Fibroblast of pulmonary artery (primary cell): ENCODE measurements at regions not wholly inside any gene's neighbourhood (a gene's known extent, or its start where the extent isn't known, plus 50 kb on each side); places are given as distances from the start of the nearest gene placed in this dataset.

Source experiments
- DNase-seq: peaks from one replicate; pipeline ENCODE4 v3.0.0-alpha.2; 2010; ENCODE audit warnings: low read depth
- H3K4me3 ChIP-seq: replicated peaks from 2 replicates; pipeline ENCODE4 v1.5.1; 2011; ENCODE audit warnings: low read depth, mild to moderate bottlenecking, control low read depth, low read length, moderate library complexity
- TF ChIP-seq, protein P1 (sequence below): IDR thresholded peaks from 2 replicates; pipeline ENCODE4 v1.5.1; 2011; ENCODE audit warnings: mild to moderate bottlenecking, control low read depth, low read length, inconsistent platforms; ENCODE audit errors: missing control alignments

DNA sequence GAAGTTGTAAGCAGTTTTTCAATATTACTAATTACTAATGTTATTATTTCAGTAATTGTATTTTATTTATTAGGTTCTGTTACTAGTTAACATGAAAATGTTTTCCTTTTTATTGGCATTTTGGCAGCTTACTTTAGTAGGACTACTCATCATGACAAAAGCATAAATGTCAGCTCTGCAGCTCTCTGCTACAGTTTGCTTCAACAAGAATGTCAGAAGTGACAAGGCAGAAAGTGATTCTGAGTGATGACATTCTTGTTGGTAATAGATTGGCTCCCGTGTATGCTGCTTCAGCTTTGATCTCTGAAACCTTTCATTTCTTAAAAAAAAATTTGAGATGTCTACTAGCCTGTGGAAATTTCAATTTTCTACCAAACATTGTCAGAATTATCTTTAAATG, 1193.9 kb downstream of the FSTL5 start:
- DNase-seq: no peak
- no peak overlapping the region for H3K4me3 ChIP-seq
- TF ChIP-seq, protein P1, sequence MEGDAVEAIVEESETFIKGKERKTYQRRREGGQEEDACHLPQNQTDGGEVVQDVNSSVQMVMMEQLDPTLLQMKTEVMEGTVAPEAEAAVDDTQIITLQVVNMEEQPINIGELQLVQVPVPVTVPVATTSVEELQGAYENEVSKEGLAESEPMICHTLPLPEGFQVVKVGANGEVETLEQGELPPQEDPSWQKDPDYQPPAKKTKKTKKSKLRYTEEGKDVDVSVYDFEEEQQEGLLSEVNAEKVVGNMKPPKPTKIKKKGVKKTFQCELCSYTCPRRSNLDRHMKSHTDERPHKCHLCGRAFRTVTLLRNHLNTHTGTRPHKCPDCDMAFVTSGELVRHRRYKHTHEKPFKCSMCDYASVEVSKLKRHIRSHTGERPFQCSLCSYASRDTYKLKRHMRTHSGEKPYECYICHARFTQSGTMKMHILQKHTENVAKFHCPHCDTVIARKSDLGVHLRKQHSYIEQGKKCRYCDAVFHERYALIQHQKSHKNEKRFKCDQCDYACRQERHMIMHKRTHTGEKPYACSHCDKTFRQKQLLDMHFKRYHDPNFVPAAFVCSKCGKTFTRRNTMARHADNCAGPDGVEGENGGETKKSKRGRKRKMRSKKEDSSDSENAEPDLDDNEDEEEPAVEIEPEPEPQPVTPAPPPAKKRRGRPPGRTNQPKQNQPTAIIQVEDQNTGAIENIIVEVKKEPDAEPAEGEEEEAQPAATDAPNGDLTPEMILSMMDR: no peak

DNA sequence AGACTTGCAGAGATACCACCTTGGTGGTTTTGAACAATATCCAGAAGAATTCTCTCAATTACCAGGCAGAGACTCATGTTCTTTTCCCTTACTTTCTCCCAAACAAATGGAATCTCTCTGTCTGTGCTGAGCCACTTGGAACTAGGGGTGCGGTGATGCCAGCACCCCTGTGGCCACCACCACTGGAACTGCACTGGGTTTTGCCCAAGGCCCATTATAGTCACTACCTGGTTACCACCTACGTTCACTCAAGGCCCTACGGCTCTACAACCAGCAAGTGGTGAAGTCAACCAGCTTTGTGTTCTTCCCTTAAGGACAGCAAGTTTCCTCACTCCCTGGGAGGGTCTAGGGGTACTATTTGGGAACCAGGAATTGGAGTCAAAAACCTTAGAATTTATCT, 1183.7 kb downstream of the FSTL5 start:
- TF ChIP-seq, protein P1: no peak
- no peak overlapping the region for H3K4me3 ChIP-seq
- no peak for DNase-seq

DNA sequence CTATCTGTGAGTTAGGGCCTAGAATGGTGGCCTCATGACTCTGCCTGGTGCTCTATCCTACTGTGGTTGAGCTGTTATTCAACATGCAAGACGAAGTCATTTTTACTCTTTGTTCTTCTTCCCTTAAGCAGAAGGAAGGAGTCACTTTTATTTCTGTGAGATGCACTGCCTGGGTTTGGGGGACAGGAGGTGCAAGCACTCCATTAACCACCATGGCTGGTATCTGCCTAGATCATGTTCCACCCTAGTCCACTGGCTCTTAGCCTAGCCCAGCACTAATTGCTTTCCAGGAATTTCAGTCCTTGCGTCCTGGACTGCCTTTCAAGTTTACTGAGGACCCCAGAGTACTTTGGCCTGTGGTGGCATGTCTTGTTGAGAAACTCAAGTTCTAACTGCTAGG, 1182.7 kb downstream of the FSTL5 start:
- DNase-seq: no peak
- H3K4me3 ChIP-seq: no peak overlapping the region
- TF ChIP-seq, protein P1: no peak

DNA sequence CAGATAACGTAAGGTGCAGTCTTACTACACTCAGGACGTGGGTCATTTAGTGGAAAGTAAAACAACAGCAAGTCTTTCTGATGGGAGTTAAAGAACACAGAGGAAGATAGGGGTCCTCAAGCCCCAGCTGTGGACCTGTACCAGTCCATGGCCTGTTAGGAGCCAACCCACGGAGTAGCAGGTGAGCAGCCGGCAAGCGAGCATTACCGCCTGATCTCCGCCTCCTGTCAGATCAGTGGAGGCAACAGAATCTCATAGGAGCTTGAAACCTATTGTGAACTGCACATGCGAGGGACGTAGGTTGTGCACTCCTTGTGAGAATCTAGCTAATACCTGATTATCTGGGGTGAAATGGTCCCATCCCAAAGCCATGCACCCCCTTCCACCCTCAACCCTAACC, 1180.8 kb downstream of the FSTL5 start:
- no peak for DNase-seq
- TF ChIP-seq, protein P1: no peak
- H3K4me3 ChIP-seq: no peak overlapping the region

DNA sequence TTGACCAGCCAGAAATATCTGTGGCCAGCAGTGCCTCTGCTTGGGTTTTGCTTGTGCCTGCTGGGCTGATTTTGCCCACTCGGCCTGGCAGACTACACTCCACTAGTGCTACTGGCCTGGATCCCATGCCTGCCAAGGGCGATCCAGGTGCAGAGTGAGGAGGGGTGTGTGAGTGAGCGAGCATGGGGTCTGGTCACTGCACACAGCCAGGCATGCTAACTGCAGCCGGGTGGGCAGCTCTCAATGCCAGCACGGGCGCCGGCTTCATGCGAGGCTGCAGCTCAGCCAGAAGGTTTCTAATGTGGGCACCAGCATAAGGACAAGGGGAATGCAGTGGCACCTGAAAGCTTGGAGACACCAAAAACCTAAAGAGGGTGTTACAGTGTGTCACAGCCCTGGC, 1161.4 kb downstream of the FSTL5 start:
- no peak overlapping the region for H3K4me3 ChIP-seq
- no peak for DNase-seq
- TF ChIP-seq, protein P1: no peak

DNA sequence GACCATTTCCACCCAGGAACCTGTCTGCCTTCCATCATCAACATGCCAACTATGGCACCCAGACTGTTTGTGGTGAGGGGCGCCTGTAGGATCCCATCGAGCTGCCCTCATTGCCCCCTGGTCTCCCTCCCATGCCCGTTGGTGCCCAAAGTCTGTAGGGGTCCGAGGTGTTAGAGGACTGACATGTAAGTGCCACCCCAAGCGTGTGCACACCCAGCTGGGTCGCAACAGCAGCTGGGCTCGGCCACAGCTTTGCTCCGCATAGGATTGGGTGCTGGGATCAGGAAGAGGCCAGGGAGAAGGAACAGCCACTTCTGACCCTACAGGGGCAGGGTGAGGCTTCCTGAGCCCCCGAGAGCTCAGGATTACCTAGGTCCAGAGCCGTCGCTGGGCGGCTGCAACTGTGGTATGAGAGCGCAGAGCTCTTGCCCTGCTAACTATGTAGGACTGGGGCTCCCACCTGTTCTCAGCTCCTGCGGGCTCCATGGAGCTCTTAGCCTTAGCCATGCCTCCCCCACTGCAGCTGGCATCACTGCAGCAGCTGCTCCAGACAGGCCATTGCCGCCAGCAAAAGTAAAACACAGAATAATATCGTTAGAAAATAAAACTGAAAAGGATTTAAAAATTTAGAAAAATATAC, 1160.3 kb downstream of the FSTL5 start:
- TF ChIP-seq, protein P1: no peak
- no peak overlapping the region for H3K4me3 ChIP-seq
- DNase-seq: no peak

DNA sequence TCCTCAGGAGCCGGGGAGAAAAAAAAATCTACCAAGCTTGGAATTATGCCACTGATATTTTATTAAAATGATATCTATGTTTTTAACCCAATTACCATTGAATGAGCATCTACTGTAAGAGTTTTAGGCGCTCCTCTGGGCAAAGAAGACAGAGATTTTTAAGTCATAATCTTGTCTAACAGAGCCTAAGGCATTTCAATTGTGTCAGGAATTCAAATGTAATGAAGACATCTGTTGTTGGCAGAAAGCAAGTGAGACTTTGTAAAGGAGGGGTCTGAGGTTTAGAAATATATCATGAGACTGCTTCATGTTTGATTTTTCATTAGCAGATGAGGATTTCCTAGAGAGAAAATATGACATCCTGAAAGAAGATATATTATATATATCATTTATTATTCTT, 1158.1 kb downstream of the FSTL5 start:
- TF ChIP-seq, protein P1: no peak
- H3K4me3 ChIP-seq: no peak overlapping the region
- DNase-seq: no peak
